Suprapubic skin (tissue), 3 donors: ENCODE measurements at regions not wholly inside any gene's neighbourhood (a gene's known extent, or its start where the extent isn't known, plus 50 kb on each side); places are given as distances from the start of the nearest gene placed in this dataset.

ENCODE experiments used
- CTCF ChIP-seq, 2 donors: fragments of 200-600 bp in 1 of 2; fragments of 450-650 bp in 1 of 2; sonication (generic) in 1 of 2; IDR thresholded peaks; one replicate each; pipeline ENCODE4 v1.5.1; 2016 to 2019; ENCODE audit warnings: antibody characterized with exemption in 2 of 2, mild to moderate bottlenecking in 1 of 2, moderate library complexity in 1 of 2
- POLR2A ChIP-seq, 2 donors: fragments of 450-650 bp; IDR thresholded peaks; one replicate each; pipeline ENCODE4 v1.6.1; 2017; ENCODE audit warnings: antibody characterized with exemption in 2 of 2, mild to moderate bottlenecking in 2 of 2, moderate library complexity in 2 of 2

DNA sequence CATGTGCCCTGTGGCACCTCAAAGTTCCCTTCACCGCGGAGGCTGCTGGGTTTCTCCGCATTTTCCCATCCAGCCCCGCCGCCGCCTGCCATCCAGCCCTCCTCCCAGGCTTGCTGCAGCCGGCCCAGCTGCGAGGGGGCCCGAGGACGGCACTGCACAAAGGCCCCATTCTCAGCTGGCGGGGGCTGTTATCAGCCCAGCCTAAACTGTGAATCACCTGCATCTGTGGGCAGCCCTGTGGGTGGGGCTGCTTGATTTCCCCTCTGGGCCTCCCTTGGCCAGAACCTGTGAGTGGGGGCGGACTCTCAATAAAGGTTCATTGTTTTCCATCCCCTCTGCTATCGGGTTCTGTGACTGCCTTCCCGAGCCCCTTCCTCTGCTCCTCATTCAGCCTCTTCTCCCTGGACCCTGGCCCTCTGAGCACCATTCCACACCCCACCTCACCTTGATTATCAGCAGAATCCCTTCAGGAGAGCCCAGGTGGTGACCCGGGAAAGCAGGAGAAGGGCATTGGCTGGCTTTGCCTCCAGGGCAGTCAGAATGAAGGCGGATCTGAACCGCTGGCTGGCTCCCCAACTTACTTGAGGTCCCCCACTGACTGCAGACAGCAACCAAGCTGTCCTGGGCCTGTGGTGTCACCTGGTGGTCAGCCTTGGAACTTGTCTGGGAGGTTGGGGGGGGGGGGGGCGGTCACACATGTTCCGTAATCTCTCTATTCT, 204.5 kb downstream of the ZFP36L2 start:
- TF ChIP-seq CTCF (IDR thresholded peaks at IDR 0.05) (peak in 1 of 2 donors; percentile 20), POLR2A (IDR thresholded peaks at IDR 0.05) (no peak)
